ENCODE measurements at regions not wholly inside any gene's neighbourhood (a gene's known extent, or its start where the extent isn't known, plus 50 kb on each side); places are given as distances from the start of the nearest gene placed in this dataset.
"Not testable (repeated sequence)": the region's sequence is repeated elsewhere in the genome, so short reads cannot be mapped to it uniquely, and the experiment has no call there.

DNA sequence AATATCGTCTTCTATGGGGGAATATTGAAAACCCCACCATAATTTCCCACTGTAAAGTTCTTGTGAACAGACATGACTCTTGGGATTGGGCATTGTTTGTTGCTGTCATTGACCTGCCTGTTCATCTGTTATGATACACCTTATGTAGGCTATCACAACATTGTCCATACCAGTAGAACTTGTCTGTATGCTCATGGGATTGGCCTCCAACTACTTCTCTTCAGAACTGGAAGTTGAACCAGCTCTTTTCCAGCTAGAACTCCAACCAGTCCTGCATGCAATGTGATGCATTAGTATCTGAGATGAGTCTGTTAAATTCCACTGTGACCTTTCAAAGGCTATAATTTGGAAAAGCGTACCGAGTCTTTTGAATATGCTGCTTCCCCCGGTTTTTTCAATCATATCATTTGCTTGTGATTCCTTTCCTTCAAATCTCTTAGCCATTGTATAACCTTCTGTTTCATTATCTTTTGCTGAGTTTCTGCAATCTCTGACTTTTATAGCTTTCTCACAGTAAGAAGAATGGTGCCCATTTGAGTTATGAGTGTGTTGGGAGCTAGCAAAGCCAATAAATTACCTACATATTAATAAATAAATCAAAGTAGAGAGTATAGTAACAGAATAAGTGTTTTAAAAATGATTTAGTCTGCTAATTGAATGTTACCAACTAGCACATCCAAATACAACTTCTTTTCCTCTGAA lies 101.9 kb downstream of the PLK2 start:
- no peak for DNase-seq (ENCODE audit: low read depth)

DNA sequence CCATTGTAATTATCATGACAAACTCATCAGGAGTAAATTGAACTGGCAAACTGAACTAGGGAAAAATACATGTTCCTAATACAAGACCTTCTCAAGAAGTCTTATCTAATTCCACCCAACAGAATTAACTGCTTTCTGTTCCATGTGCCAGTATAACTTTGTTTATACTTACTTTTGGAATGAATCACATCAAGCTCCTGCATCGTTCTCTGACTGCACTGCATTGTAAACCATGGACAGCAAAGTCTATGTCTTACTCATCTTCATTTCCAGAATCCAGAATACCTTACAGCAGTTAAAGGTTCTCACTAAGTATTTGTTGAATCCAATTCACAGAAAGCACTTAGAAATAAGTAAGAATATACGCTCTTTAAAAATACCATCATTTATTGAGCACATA lies 102.8 kb downstream of the PLK2 start:
- peak; percentile 65 for DNase-seq (ENCODE audit: low read depth)

GRCh38 chr5:58356662-58357061 lies 103.2 kb downstream of the PLK2 start:
- DNase-seq (ENCODE audit: low read depth): no peak

DNA sequence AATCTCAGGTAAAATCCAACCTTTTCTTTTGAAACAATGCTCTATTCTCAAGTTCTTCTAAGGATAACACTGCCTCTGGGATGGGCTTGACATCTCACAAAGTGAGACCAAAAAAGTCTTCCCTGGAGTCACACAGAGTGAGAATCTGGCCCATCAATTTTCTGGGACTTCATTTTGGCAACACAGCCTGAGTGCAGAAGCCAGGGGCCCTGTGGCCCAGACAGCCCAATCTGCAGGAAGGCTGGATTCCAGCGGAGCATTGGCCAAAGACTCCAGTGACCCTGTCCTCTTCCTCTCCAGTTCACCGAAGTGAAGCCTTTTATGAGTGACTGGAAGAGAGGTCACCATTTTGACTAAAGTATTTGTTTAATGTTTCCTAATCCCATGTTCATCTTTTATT lies 105.1 kb downstream of the PLK2 start:
- no peak for DNase-seq (ENCODE audit: low read depth)

- DNase-seq (ENCODE audit: low read depth): no peak
Measured at GRCh38 chr5:58353992-58354391, 105.9 kb downstream of the PLK2 start.

- DNase-seq (ENCODE audit: low read depth): no peak
Measured at GRCh38 chr5:58351190-58351589, 108.7 kb downstream of the PLK2 start.

DNA sequence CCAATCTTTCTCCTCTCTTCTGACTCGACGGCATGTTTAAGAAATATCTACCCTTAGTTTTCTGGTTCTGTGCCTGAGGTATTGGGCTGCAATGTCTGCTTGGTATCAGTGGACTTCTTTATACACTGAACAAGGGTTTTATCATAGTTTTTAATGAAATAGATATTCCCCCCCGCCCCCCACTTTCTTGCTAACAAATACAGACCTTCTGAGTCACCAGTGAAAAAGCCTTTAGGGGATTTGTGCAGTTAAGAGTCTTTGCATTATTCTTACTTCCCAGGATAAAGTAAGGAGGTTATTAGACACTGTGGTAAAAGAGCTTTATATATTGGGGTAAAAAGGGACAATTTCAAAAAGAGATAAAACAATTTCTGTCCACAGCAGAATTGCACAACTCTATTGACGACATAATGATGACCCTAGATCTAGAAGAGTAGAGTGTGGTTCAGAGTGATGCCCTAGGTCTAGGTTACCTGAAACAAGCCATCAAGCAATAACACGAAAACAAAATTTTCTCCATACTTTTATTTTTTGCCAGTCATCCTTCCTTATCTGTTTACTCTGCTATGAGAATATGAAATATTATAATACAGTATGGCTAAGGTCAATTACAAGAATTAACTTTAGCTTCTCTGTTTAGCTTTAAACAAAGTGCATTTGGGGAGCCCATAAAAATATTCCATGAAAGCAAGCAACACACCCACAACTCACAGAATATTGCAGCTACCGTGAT lies 110.7 kb downstream of the PLK2 start:
- peak; percentile 67 for DNase-seq (ENCODE audit: low read depth)

DNA sequence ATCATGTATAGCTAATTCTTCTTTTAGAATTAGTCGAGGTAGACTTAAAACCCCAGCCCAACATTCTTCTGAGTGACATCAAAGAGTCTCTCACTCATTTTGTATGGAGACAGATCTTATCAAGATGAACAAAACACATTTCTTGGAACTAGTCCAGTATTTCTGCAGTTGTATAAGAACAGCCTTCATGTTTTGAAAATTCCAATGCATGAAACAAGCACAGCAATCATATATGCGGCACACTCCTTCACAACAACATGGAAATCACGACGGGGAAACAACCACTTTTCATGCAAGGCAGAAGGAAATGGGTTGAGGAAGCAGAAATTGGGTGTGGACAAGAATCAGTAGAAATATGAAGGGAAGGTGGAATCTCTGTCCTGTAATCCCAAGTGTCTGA lies 113.8 kb downstream of the PLK2 start:
- no peak for DNase-seq (ENCODE audit: low read depth)

DNA sequence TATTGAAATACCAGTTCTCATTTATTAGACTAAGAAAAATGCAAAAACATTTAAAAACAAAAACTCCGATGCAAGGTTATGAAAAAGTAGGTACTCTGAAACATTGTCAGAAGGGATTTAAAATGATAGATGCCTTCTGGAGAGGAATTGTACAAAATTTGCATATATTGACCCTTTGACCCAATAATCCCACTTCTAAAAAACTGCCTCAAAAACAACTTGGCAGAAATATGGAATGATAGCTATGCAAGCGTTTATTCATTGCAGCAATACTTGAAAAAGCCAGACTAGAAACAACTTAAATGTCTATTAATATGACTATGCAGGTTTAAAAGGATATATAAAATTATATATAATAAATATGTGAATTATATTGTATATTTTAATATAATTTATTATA lies 118.4 kb downstream of the PLK2 start:
- no peak for DNase-seq (ENCODE audit: low read depth)

- peak; percentile 43 for DNase-seq (ENCODE audit: low read depth)
Measured at GRCh38 chr5:58335518-58335917, 124.4 kb downstream of the PLK2 start.

GRCh38 chr5:58334035-58334434 lies 125.9 kb downstream of the PLK2 start:
- DNase-seq (ENCODE audit: low read depth): no peak

- DNase-seq (ENCODE audit: low read depth): no peak
Measured at GRCh38 chr5:58330781-58331180, 129.1 kb downstream of the PLK2 start.

DNA sequence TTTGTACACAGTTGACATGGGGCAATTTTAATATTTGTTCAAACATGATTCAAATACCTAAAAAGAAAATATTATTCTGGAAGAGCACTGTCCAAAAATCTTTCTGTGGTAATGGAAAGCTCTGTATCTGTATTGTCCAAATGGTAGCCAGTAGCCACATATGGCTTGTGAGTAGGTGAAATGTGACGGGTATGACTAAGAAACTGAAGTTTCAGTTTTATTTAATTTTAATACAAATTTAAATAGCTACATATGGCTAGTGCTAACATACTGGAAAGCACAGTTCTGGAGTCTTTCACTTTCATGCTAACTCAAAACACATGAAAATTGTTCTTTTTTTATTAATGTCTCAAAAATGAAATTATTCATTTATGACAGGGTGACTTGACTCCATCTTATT lies 132.6 kb downstream of the PLK2 start:
- DNase-seq (ENCODE audit: low read depth): no peak

- DNase-seq (ENCODE audit: low read depth): no peak
Measured at GRCh38 chr5:58326022-58326421, 133.9 kb downstream of the PLK2 start.

DNA sequence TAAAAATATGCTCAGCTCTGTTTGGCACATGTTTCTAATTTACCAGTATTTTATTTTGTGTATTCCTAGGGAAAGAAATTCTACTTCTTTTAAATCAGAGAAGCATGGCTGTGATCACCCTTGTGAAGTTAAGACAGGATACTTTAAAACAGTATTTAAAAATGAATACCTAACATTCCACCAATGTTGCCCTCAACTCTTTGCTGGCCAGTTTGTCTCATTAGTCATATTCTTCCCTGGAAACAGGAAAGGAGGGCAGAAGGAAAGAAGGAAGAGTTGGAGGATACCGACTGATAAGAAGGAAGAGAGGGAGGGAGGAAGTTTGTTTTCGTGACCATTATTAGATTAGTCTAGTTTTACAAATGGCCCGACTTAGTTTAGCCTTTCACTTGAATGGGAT lies 137.4 kb downstream of the PLK2 start:
- peak; percentile 69 for DNase-seq (ENCODE audit: low read depth)

- DNase-seq (ENCODE audit: low read depth): peak; percentile 59
Measured at GRCh38 chr5:58318468-58318867, 141.4 kb downstream of the PLK2 start.

- peak; percentile 10 for DNase-seq (ENCODE audit: low read depth)
Measured at GRCh38 chr5:58317808-58318207, 142.1 kb downstream of the PLK2 start.

DNA sequence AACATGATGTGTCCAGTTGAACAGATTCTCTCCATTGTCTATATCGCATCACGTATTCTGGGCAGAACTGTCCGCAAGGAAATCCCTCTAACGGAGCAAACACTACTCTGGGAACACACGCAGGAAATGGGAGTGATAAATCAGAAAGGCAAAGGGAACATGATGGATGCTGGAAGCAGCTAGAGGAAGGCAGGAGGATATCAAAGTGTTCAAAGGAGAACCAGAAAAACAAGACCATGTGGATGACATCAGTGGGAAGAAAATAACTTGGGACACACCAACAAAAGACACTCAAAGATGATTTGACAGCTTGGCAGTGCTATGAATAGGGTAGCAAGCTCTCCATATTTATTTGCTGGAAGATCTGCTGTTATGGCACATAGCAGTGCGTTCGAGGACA lies 142.9 kb downstream of the PLK2 start:
- no peak for DNase-seq (ENCODE audit: low read depth)

- no peak for DNase-seq (ENCODE audit: low read depth)
Measured at GRCh38 chr5:58315794-58316193, 144.1 kb downstream of the PLK2 start.

DNA sequence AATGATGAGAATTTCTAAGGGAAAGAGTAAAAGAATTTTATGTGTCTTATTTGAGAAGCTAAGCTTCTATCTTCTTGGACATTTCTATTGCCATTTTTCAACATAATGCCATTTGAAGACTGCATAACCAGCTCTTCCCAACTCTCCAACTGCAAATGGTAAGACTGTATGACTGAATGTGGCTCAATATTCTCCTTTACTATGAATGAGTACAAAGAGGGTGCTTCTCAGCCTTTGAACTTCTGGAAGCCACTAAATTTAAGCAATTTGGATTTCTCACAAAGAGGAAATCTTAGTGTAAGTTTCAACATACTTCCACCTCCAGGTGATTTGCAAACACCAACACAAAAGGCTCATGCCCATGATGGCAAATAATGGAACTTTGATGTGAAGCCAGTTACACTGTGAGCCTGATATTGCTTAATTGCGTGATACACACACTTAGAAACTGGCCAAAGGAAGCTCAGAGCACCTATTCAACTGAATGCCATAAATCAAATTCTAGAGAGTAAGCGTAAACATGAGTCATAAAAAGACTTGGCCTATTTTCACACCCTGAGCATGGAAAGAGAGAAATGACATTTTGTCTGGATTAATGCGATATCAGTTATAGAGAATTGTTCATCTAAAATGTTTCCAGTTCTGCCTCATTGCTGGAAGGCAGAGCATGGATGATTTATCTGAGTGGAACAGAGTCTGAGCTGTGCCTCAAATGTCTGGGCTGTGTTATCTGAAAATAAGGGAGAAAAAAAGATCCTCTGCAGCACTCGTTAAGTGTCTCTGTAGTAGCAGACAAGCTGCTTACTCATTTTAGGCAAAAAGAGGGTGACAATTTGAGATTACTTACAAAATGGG lies 145.3 kb downstream of the PLK2 start:
- DNase-seq (ENCODE audit: low read depth): peak; percentile 4

GRCh38 chr5:58312299-58312698 lies 147.6 kb downstream of the PLK2 start:
- no peak for DNase-seq (ENCODE audit: low read depth)

- DNase-seq (ENCODE audit: low read depth): no peak
Measured at GRCh38 chr5:58311526-58311925, 148.4 kb downstream of the PLK2 start.

DNA sequence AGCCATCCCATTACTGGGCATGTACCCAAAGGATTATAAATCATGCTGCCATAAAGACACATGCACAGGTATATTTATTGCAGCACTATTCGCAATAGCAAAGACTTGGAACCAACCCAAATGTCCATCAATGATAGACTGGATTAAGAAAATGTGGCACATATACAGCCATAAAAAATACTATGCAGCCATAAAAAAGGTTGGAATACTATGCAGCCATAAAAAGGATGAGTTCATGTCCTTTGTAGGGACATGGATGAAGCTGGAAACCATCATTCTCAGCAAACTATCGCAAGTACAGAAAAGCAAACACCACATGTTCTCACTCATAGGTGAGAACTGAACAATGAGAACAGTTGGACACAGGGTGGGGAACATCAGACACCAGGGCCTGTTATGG lies 151.5 kb downstream of the PLK2 start:
- not testable (repeated sequence) for DNase-seq (ENCODE audit: low read depth)

All from ELR (cell line).